ENCODE measurements at regions not wholly inside any gene's neighbourhood (a gene's known extent, or its start where the extent isn't known, plus 50 kb on each side); places are given as distances from the start of the nearest gene placed in this dataset.

DNA sequence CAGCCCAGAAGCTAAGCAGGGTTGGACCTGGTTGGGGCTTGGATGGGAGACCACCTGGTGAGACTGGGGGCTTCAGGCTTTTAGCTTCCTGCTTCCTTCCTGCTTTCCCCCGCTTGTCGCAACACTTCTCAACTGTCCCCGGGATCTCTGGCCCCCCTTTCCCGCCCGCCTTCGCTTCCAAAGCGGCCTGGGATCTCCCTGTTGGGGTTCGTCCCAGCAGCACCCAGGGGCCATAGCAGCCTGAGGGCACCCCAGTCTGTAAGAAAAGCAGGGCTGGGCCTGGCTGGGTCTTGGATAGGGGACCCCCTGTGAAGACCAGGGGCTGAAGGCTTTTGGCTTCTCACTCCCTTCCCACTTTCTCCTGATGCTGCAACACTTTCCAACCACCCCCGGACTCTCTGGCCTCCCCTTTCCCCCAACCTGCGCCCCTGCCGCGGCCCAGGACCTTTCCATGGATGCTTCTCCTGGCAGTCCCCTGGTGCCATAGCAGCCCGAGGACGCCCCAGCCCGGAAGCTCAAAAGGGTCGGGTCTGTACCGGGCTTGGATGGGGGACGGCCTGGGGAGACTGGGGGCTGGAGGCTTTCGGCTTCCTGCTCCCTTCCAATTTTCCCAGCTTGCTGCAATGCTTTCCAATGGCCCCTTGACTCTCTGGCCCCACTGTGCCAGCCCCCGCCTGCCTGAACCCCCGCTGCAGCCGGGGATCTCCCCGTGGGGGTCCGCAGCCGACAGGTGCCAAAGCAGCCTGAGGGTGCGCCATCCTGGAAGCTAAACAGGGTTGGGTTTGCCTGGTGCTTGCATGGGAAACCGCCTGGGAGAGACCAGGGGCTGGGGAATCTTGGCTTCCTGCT is 2276.2 kb downstream of the TP53TG3F start (continued):
- no peak for TF ChIP-seq HOMEZ (CRISPR knock-in tag; IDR thresholded peaks at IDR 0.05)
- TF ChIP-seq ZNF3 (CRISPR knock-in tag; IDR thresholded peaks at IDR 0.05): no peak
- no peak for TF ChIP-seq U2AF2 (optimal IDR thresholded peaks at IDR 0.05; ENCODE audit: low read depth, low read length)
- no peak for TF ChIP-seq ZNF785 (CRISPR knock-in tag; IDR thresholded peaks at IDR 0.05)
- TF ChIP-seq, protein P1, sequence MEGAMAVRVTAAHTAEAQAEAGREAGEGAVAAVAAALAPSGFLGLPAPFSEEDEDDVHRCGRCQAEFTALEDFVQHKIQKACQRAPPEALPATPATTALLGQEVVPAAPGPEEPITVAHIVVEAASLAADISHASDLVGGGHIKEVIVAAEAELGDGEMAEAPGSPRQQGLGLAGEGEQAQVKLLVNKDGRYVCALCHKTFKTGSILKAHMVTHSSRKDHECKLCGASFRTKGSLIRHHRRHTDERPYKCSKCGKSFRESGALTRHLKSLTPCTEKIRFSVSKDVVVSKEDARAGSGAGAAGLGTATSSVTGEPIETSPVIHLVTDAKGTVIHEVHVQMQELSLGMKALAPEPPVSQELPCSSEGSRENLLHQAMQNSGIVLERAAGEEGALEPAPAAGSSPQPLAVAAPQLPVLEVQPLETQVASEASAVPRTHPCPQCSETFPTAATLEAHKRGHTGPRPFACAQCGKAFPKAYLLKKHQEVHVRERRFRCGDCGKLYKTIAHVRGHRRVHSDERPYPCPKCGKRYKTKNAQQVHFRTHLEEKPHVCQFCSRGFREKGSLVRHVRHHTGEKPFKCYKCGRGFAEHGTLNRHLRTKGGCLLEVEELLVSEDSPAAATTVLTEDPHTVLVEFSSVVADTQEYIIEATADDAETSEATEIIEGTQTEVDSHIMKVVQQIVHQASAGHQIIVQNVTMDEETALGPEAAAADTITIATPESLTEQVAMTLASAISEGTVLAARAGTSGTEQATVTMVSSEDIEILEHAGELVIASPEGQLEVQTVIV (CRISPR knock-in tag; IDR thresholded peaks at IDR 0.05; ENCODE audit: borderline replicate concordance): no peak
- TF ChIP-seq TGIF2 (CRISPR knock-in tag; IDR thresholded peaks at IDR 0.05): no peak
- TF ChIP-seq HNRNPH1 (optimal IDR thresholded peaks at IDR 0.05; ENCODE audit: low read depth, low read length): no peak
- no peak for TF ChIP-seq NFE2 (IDR thresholded peaks at IDR 0.05; ENCODE audit: low read depth)
- TF ChIP-seq RFX1 (IDR thresholded peaks at IDR 0.05): no peak
- TF ChIP-seq ILF3 (IDR thresholded peaks at IDR 0.05; ENCODE audit: borderline replicate concordance): no peak
- no peak for TF ChIP-seq RBM39 (optimal IDR thresholded peaks at IDR 0.05; ENCODE audit: low read depth, low read length)

Data from K562 (cell line).